ENCODE measurements at regions not wholly inside any gene's neighbourhood (a gene's known extent, or its start where the extent isn't known, plus 50 kb on each side); places are given as distances from the start of the nearest gene placed in this dataset.

DNA sequence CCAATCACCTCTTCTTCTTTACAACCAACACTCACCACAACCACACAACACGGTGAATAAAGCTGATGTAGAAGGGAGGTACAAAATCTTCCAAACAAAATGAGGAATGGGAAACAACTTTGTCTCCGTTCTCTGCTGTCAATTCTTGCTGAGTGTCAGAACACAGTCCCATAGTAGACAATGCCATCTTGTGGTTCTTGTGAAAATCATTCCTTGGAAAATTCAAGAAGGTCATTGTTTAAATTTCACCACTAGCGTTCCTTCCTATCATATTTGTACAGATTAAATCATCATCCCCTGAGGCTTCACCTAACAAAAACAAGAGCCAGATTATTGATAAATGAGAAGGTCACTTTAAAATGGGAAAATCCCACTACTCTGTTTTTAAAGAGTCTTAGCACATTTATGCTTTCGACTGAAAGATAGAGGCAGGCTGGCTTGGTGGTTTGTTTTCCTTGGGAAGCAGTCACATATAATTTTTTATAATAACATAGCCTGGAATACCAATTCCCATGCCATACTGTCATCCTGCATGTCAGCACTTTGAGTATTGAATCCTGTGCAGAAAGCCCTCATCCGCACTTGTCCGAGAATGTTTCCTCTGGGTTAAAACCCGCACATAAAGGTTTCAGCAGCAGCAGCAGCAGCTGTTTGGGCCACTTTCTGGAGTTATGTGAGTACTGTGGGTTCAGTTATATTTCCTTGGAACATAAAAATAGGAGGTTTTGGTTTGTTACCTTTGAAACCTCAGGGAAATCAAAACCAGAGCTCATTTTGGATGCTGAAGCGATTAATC is 395.0 kb upstream of the SMARCA2 start:
- TF ChIP-seq, protein P1, sequence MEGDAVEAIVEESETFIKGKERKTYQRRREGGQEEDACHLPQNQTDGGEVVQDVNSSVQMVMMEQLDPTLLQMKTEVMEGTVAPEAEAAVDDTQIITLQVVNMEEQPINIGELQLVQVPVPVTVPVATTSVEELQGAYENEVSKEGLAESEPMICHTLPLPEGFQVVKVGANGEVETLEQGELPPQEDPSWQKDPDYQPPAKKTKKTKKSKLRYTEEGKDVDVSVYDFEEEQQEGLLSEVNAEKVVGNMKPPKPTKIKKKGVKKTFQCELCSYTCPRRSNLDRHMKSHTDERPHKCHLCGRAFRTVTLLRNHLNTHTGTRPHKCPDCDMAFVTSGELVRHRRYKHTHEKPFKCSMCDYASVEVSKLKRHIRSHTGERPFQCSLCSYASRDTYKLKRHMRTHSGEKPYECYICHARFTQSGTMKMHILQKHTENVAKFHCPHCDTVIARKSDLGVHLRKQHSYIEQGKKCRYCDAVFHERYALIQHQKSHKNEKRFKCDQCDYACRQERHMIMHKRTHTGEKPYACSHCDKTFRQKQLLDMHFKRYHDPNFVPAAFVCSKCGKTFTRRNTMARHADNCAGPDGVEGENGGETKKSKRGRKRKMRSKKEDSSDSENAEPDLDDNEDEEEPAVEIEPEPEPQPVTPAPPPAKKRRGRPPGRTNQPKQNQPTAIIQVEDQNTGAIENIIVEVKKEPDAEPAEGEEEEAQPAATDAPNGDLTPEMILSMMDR (IDR thresholded peaks at IDR 0.05): peak in 1 of 2 donors; percentile 25
- no peak for TF ChIP-seq POLR2A (IDR thresholded peaks at IDR 0.05)
- TF ChIP-seq POLR2AphosphoS5 (IDR thresholded peaks at IDR 0.05): no peak
- TF ChIP-seq EP300 (IDR thresholded peaks at IDR 0.05): no peak

Measured in suprapubic skin (tissue), 4 donors.